GM04503 (cell line): ENCODE measurements at regions not wholly inside any gene's neighbourhood (a gene's known extent, or its start where the extent isn't known, plus 50 kb on each side); places are given as distances from the start of the nearest gene placed in this dataset.
"Not testable (repeated sequence)": the region's sequence is repeated elsewhere in the genome, so short reads cannot be mapped to it uniquely, and the experiment has no call there.

Source experiments
- DNase-seq: peaks from one replicate; pipeline ENCODE4 v3.0.0-alpha.2; 2012; ENCODE audit warnings: low read depth

DNA sequence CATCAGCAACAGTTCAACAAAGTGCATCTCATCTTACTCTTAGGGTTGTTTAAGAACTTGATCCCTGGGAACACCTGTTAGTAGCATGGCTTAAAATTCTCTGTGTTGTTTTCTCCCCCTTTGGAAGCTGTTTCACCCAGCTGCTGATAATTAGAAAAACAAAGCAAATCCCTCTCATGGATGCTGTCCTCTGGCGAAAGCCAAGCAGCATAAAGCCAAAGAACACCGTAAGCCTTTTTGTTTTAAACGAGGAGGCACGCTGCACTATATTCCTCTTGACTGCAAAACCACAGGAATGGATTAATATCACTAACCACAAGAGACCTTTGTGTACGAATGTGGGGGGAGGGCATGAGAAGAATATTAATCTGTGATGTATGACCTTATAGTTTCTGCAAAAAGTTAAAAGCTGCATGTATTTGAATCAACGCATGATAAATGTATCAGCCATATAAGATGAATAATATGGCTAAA, 923.2 kb downstream of the LTN1 start:
- DNase-seq, result no peak

DNA sequence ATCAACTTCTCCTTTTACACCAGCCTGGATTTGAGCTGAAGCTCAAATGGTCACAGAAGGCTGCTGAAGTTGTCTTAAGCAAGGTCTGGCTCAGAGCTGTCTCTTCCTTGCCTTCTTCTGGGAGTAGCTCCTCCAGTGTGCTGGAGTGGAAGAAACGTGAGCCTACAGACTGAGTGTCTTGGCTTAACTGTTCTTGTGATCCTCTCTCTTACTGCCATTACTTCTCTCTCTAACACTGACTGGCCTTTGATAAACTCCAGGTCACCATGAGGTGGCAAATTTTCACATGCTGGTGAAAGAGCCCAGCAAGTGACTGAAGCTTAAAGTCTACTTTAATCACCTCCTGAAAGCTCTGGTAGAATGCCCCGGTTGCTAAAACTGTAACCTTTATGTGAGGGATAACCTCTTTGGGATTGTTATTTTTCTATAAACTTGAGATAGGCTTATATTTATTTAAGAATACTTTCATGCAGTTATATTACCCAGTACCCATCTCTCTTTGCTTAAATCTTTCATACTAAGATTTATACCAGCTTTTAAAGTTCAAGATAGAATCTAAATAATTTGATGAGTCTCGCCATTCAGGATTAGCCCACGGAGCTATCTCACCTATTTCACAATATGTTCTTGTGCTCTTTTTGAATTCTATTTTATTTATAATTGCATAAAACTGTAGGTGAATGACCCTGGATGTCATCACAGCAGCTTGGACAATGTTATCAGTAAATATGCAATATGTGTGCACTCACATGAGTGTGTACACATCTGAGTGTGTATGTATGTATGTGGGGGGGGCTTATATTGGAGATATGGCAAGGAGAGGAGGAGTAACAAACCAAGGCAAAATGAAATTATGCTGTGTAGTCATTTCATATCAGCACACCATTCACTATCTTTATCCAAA, 924.0 kb downstream of the LTN1 start:
- no peak for DNase-seq

DNA sequence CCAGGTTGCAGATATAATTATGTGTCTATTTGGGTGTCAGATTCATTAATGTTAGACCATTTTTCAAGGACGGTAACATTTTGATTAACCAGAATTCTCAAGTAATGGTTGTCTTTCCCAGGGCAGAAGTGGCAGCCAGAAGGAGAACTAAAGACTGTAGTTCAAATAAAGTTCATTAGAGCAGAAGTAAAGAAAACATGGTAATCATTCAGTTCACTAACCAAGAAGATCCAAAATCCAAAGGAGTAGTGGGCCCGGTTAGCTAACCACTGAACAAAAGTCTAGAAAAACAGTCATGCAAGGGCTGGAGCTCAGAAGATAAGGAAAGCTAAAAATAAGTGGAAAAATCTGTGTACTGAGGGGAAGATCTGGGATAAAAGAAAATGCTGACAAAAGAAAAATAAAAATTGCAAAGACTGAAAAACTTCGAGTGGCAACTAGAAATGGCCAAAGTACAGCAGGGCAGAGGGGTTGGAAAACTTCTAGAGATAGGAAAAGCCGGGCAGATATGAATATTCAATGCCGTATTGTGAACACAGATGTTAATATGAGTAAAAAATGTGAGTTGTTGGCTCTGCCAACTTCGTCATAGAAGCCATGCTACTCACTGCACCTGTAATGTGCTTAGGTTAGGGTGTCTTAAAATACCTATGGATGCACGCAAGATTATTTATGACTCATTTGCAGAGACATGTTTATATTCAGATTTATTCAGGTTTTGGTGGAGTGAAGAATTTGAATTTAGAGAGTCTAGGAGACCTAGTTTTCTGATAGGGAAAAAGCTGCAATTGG, 925.9 kb downstream of the LTN1 start:
- DNase-seq, result no peak

DNA sequence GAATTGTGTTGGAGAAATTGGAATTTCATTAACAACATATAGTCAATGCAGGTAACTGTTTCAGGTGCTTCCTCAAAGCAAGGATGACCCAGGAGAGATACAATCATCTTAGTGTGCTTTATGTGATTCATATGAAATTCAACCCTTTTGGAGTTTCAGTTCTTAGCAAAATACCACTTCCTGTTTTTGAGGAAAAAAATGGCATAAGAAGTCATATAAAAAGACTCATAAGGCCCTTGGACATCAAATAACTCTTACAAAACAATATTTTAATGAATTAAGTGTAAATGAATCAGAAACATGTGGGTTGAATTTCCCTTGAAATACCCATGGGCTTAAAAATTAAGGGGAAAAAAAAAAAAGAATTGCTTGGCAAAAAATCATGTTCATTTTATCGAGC, 926.6 kb downstream of the LTN1 start:
- DNase-seq, result no peak

DNA sequence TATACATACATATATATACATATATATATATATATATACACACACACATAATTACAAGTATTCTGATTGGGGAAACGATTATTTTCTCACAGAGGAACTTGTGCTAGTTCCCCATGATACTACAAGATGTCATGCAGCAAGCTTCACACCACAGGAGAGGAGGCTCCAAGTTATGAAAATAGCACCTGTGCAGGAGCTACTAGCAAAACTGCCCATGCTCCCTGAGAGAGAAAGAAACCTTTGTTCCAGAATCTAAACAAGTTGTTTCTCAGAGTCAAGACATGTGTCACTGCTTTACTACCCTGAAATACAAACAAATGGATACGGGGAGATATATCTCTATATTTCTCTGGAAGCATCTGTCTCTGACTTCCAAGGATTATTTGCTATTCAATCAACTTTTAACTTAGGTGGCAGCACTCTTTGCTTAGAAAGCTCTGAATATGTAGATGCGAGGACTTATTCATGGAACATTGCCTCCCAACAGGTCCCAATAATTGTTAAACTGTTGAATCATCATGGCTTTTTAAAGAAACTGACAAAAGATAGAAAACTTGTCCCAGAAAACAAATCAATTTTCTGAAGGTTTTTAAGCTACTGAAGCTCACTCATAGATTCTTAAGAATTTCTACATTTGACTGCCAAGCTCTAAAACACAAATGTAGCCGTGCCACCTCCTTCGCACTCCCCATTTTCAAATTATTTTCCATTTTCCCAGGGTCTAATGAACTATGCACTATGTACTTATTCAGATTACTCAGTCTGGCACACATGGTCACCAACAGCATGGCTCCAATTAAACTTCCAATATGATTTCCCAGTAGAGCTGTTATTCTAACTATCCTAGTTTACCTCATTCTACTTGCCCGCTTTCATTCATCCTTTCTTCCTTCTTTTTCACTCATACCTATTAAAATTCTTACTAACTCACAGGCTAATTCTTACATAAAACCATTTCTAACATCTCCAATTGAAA, 929.1 kb downstream of the LTN1 start:
- no peak for DNase-seq

DNA sequence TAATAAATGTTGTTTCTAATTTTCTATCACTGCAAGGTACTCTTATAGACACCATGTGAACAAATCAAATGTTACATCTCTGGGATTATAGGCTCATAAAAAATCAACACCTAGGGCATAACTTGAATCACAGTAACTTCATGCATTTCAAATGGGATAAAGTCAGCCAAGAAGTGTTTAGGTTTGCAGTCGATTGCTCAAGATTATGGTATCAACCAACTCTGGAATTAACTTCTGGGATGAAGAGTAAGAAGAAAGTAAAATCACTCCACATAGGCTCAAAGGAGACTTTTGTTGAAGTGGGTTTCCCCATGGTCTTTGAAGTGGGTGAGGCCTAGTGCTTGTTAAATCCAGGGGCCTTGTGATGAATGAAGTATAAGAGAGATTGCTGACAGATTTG, 939.7 kb downstream of the LTN1 start:
- DNase-seq, result not testable (repeated sequence)

DNA sequence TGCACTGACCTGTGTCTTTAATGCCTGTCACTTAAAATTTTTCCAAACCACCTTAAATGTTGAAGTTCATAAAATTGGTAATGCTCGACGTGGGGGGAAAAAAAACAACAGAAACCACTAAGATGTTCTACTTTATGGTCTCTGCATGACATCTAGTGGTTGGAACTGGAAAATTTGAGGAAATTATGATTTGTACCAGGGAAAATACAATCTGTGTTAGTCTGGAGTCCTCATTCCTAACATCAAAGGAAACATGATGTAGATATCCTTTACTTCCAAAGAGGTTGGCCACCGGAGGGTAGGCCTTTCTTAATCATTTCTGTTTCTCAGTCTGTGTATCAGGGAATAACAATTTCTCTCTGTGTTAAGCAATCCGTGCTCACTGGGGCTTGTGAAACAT, 941.0 kb downstream of the LTN1 start:
- DNase-seq, result not testable (repeated sequence)

DNA sequence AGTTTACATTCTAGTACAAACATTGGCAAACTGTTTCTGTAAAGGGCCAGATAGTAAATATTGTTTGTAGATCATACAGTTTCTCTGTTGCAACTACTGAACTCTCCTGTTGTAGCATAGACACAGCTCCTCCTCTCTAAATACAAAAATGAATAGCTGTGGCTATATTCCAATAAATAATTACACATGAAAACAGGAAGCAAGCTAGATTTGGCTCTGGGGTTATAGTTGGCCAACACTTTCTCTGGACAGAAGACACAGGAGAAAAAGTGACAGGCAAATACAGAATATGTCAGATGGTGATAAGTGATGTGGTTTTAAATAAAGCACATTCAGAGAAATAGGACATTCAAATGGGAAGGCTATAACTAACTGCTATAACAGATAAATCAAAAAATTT, 957.0 kb downstream of the LTN1 start:
- DNase-seq, result not testable (repeated sequence)

DNA sequence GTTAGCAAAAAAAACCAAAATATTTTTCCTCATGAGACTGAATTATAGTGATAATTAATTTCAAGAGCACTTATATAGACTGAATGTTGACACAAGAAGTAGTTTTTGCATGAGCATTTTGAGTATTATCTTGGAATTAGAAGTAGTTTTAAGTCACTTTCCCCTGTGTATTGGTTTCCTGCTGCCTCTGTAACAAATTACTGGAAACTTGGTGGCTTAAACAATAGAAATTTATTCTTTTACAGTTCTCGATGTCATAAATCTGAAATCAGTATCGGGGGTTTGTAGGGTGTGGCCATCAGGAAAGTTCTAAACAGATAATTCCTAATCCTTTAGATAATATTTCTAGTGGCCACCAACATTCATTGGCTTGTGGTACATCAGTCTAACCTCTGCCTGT, 957.8 kb downstream of the LTN1 start:
- DNase-seq, result not testable (repeated sequence)

DNA sequence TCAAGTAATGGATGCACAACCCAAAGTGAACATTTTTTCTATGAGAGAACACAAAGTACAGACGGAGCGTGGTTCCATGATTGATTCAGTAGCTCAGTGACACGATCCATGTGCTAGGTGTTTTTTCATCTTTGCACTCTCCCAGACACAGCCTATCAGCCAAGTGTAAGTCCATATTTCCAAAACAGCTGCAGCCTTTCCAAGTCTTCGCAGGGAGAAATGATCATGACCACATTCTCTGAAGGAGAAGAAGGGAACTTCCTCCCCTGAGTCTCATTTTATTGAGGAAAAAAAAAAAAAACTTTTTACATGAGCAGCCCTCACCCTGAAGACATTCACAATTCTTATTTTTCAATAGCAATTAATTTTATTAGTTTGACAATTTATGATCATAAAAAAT, 958.3 kb downstream of the LTN1 start:
- DNase-seq, result not testable (repeated sequence)

DNA sequence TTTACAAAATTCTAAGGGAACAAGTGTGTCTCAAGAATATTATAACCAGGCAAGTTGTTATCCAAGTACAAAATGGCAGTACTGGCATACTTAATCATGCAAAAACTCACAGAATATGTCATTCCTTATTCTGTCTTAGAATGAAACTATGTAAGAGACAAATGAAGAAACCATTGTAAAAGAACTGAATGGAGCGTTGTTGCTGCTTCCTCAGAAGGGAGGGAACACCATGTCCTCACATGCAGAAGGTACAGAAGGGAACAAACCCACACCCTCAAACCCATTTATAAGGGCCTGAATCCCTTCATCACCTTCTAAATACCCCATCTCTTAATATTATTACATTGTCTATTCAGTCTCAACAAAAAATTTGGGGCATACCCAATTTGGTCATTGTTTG, 960.0 kb downstream of the LTN1 start:
- not testable (repeated sequence) for DNase-seq

DNA sequence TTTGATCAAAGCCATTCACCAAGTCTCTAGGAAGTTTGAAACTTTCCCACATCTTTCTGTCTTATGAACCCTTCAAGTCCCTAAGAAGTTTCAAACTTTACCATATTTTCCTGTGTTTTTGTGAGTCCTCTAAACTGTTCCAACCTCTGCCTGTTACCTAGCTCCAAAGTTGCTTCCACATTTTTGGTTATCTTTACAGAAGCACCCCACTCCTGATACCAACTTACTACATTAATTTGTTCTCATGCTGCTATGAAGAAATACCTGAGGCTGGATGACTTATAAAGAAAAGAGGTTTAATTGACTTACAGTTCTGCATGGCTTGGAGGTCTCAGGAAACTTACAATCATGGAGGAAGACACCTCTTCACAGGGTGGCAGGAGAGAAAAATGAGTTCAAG, 961.6 kb downstream of the LTN1 start:
- DNase-seq, result not testable (repeated sequence)

DNA sequence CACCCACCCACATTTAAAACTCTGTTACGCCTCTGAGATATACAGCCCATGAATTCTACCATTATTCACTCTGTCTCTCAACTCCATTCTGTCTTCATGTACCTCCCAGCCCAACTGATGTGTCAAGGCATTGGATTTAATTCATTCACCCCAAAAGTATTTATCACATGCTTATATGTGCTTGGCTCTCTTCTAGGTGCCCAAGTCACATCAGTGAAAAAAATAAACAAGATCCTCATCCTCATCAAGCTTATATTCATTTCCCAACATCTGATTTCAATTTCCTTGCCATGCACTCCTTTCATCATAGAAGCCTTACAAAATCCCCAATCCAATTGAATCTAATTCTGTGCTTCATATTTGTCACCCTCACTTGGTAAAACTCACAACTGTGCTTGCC, 967.6 kb downstream of the LTN1 start:
- peak; percentile 17 for DNase-seq

DNA sequence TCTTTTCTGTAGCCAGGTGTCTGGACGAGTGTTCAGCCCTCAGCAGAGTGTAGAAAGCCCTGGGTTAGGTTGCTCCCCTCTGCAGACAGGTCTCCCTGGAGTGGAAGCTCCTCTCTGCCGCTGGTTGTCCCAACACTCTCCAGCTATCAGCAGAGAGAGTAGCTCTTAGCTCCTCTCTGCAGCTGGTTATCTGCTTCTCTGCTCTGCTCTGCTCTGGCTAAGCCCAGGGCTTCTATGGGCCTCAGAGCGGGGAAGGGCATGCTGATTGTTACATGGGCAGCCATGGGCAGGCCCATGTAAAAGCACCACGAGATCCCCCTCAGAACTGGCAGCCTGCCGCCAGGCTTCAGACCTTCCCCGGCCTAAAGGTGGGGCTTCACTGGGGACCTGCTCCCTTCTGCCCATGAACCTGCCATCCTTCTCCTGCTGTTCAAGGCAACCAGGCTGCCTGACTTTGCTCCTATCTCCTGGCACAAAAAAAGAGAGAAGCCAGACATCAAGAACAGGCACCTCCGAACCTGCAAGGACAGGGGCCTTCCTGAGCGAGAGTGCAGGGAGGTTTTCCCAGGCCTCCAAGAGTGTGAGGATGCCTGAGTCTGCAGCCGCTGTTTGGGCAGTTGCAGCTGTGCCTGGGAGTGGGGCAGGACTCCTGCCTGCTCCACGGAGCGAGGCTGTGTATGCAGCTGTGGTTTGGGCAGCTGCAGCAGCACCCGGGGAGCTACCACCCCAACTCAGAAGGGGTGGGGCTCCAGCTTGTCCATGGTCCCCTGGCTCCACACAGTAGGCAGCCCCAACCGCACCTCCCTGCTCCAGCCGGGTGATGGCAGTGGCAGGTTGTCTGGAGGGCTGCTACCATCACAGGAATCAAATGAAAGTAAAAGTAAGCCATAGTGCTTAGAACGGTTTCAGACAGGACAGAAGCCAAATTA, 973.7 kb downstream of the LTN1 start:
- DNase-seq, result no peak

DNA sequence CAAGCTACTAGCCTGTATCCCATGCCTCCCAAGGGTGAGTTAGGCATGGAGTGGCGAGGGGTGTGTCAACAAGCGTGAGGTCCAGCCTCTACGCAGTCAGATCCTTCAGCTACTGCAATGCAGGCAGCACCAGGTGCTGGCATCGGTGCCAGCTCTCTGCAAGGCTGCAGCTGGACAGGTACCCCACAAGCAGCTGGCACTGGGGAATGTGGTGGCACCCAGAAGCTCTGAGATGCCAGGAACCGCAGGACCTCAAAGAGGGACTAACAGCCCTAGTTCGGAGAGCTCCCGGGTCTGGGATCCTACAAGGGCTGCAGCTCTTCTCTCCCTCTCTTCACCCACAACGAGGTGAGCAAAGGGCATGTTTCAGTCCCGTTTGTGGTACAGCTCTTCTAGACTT, 974.5 kb downstream of the LTN1 start:
- DNase-seq, result no peak

DNA sequence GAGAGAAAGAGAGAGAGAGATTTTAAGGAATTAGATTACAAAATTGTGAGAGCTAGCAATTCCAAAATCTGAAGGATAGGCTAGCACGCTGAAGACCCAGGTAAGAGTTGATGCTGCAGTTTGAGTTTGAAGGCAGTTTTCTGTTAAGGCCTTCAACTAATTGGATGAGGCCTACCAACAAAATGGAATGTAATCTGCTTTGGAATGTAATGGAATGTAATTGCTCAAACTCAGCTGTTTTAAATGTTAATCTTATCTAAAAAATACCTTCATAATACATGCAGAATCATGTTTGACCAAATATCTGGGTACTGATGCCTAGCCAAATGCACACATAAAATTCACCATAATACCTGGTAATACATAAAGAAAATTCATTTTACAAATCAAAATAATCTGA, 976.1 kb downstream of the LTN1 start:
- no peak for DNase-seq

DNA sequence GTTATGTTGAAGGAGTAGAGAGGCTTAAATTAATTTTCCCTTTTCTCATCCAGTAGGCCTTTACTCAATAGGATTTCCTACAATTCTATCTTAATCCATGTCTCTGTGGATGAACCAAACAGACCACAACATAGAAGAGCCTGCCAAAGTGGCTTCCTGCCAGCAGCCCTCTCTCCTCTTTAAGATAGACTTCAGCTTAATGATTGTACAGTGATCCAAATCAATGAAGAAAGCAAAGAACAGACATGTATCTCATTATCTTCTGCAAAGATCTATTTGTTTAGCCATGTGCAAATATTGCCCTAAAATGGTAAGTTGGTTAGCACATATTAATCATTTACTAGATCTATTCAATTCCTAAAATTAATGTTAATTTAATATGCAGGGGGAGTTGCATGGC, 979.6 kb downstream of the LTN1 start:
- not testable (repeated sequence) for DNase-seq

DNA sequence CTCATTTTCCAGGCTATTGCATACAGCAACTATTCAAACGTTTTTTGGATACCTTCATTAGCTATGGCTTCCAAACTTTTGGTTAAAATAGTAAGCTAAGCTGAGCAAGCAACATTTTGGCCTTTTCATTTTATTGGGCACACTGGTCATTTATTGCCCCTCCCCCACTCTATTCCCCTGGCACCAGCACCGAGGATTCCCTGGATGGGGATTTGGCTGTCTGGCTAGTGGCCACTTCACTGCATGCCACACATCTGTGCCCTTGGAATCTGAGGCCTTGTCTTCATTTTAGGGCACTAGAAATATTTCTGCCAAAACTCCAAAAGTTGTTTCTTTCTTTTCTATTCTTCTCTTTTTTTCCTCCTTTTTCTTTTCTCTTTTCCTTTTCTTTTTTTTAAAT, 980.7 kb downstream of the LTN1 start:
- DNase-seq, result not testable (repeated sequence)

DNA sequence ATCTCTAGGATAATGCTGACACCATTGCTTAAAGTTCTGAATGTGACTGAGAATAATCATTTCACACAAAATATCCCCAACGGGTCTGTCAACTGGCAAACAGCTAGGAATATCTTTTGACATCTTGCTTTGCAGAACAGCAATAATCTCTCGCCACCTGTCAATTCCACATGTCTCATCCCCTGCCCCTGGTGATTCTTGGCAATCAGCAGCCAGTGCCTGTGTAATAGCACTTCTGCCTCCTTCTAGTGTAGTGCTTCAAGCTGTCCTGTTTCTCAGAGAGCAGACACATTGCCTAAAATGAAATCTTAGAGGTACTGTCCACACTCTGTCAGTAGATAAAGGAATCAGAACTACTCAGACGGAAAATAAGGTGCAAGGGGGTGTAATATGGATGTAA, 984.4 kb downstream of the LTN1 start:
- DNase-seq, result not testable (repeated sequence)

DNA sequence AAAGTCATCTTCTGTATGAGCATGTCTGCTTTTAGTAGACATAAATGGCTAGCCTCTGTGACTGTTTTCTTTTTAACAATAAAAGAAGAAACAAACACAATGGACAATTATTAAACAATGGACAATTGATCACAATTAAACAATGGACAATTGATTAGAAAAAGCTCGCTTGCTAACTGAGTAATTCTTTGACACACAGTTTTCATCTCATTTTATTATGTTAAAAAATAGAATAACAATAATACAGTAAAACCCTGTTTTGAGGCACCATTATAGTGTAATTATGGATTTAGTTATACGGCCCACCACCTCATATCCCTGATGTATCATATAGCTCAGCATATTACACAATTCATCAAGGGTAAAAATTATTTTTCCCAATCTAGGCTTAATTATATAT, 989.0 kb downstream of the LTN1 start:
- DNase-seq, result not testable (repeated sequence)

DNA sequence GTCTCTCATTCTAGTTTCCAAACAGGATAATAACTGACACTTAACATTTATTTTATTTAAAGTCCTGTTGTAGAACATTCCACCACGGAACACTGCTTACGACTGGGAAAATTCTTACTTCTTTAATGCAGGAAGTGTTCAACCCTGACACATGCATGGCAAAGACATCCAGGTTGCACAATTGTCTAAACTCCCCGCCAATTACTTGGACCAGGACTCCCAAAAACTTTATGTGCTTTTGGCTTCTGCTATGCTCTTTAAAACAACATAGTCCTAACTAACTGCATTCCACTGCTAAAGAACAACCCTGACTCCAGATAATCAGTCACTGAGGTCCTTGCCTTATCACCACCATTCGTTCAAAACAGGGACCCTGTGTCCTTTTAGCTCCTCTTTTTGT, 995.8 kb downstream of the LTN1 start:
- not testable (repeated sequence) for DNase-seq
